EL (cell line): ENCODE measurements at regions not wholly inside any gene's neighbourhood (a gene's known extent, or its start where the extent isn't known, plus 50 kb on each side); places are given as distances from the start of the nearest gene placed in this dataset.
"Not testable (repeated sequence)": the region's sequence is repeated elsewhere in the genome, so short reads cannot be mapped to it uniquely, and the experiment has no call there.

ENCODE experiments used
- DNase-seq: peaks from one replicate; pipeline ENCODE4 v3.0.0-alpha.2; 2016

GRCh38 chr14:43532825-43533416 lies 974.2 kb downstream of the FSCB start:
- DNase-seq, result no peak

- no peak for DNase-seq
Measured at GRCh38 chr14:43528321-43528720, 978.8 kb downstream of the FSCB start.

GRCh38 chr14:43525658-43526057 lies 981.4 kb downstream of the FSCB start:
- no peak for DNase-seq

GRCh38 chr14:43522901-43523300 lies 984.2 kb downstream of the FSCB start:
- DNase-seq, result no peak

- DNase-seq, result no peak
Measured at GRCh38 chr14:43522191-43522590, 984.9 kb downstream of the FSCB start.

GRCh38 chr14:43503508-43503907 lies 1003.6 kb downstream of the FSCB start:
- no peak for DNase-seq

GRCh38 chr14:43492359-43492758 lies 1014.7 kb downstream of the FSCB start:
- DNase-seq, result not testable (repeated sequence)

GRCh38 chr14:43483415-43483814 lies 1023.7 kb downstream of the FSCB start:
- DNase-seq, result no peak

GRCh38 chr14:43481864-43482263 lies 1025.2 kb downstream of the FSCB start:
- DNase-seq, result no peak

GRCh38 chr14:43480976-43481375 lies 1026.1 kb downstream of the FSCB start:
- no peak for DNase-seq

GRCh38 chr14:43479596-43480195 lies 1027.4 kb downstream of the FSCB start:
- no peak for DNase-seq

GRCh38 chr14:43476822-43477221 lies 1030.3 kb downstream of the FSCB start:
- no peak for DNase-seq

GRCh38 chr14:43475757-43476156 lies 1031.3 kb downstream of the FSCB start:
- DNase-seq, result no peak

- no peak for DNase-seq
Measured at GRCh38 chr14:43471595-43471994, 1035.5 kb downstream of the FSCB start.

GRCh38 chr14:43464968-43465367 lies 1042.1 kb downstream of the FSCB start:
- no peak for DNase-seq

GRCh38 chr14:43449291-43449690 lies 1057.8 kb downstream of the FSCB start:
- DNase-seq, result no peak

GRCh38 chr14:43438056-43438455 lies 1069.0 kb downstream of the FSCB start:
- DNase-seq, result no peak

GRCh38 chr14:43418324-43418723 lies 1088.8 kb downstream of the FSCB start:
- no peak for DNase-seq

- DNase-seq, result no peak
Measured at GRCh38 chr14:43413084-43413483, 1094.0 kb downstream of the FSCB start.

GRCh38 chr14:43411841-43412240 lies 1095.2 kb downstream of the FSCB start:
- DNase-seq, result no peak

- no peak for DNase-seq
Measured at GRCh38 chr14:43410631-43411030, 1096.5 kb downstream of the FSCB start.

- no peak for DNase-seq
Measured at GRCh38 chr14:43408472-43408871, 1098.6 kb downstream of the FSCB start.

- DNase-seq, result no peak
Measured at GRCh38 chr14:43407706-43408105, 1099.4 kb downstream of the FSCB start.

GRCh38 chr14:43406931-43407330 lies 1100.2 kb downstream of the FSCB start:
- no peak for DNase-seq

- no peak for DNase-seq
Measured at GRCh38 chr14:43399289-43399688, 1107.8 kb downstream of the FSCB start.
